Neural progenitor cell (in vitro differentiated cells): ENCODE measurements at regions not wholly inside any gene's neighbourhood (a gene's known extent, or its start where the extent isn't known, plus 50 kb on each side); places are given as distances from the start of the nearest gene placed in this dataset.
"Not testable (repeated sequence)": the region's sequence is repeated elsewhere in the genome, so short reads cannot be mapped to it uniquely, and the experiment has no call there.

Experiments used
- DNase-seq: peaks from one replicate; pipeline ENCODE4 v3.0.0-alpha.2; 2016; ENCODE audit warnings: low spot score
- H2AFZ ChIP-seq: fragments of 200-600 bp; sonication (generic); replicated peaks from 2 replicates; pipeline ENCODE4 v1.6.1; 2016; ENCODE audit warnings: antibody characterized with exemption
- H3F3A ChIP-seq: fragments of 200-600 bp; sonication (generic); 2 replicates; pipeline ENCODE4 v1.6.1; 2016; ENCODE audit warnings: antibody characterized with exemption, low read depth
- H3K27ac ChIP-seq: fragments of 200-600 bp; sonication (generic); 2 replicates; pipeline ENCODE4 v1.5.1; 2016; ENCODE audit warnings: mild to moderate bottlenecking
- H3K27me3 ChIP-seq: fragments of 200-600 bp; sonication (generic); 2 replicates; pipeline ENCODE4 v1.6.1; 2016; ENCODE audit warnings: mild to moderate bottlenecking, moderate library complexity
- H3K36me3 ChIP-seq: fragments of 200-600 bp; sonication (generic); 2 replicates; pipeline ENCODE4 v1.5.1; 2016
- H3K4me1 ChIP-seq: fragments of 200-600 bp; sonication (generic); 2 replicates; pipeline ENCODE4 v1.6.1; 2016; ENCODE audit warnings: mixed run types
- H3K4me2 ChIP-seq: fragments of 200-600 bp; sonication (generic); 2 replicates; pipeline ENCODE4 v1.6.1; 2016
- H3K4me3 ChIP-seq: fragments of 200-600 bp; sonication (generic); 2 replicates; pipeline ENCODE4 v1.5.1; 2016
- H3K79me2 ChIP-seq: fragments of 200-600 bp; sonication (generic); 2 replicates; pipeline ENCODE4 v1.6.1; 2016; ENCODE audit warnings: low read depth
- H3K9ac ChIP-seq: fragments of 200-600 bp; sonication (generic); 2 replicates; pipeline ENCODE4 v1.6.1; 2016
- H3K9me3 ChIP-seq: fragments of 200-600 bp; sonication (generic); 2 replicates; pipeline ENCODE4 v1.5.1; 2016; ENCODE audit warnings: low read depth
- H4K20me1 ChIP-seq: fragments of 200-600 bp; sonication (generic); 2 replicates; pipeline ENCODE4 v1.6.1; 2016; ENCODE audit warnings: low read depth
- H3K27ac Mint-ChIP-seq: 3 replicates; pipeline ENCODE4 v1.8.0; 2021; ENCODE audit warnings: mixed read lengths
- H3K27me3 Mint-ChIP-seq: 2 replicates; pipeline ENCODE4 v1.8.0; 2022; ENCODE audit warnings: low read depth, mild to moderate bottlenecking, inconsistent platforms, moderate library complexity, mixed read lengths; ENCODE audit not compliant: insufficient read depth
- H3K36me3 Mint-ChIP-seq: 3 replicates; pipeline ENCODE4 v1.8.0; 2021; ENCODE audit warnings: mixed read lengths
- H3K4me1 Mint-ChIP-seq: 3 replicates; pipeline ENCODE4 v1.8.0; 2021; ENCODE audit warnings: mixed read lengths
- H3K4me3 Mint-ChIP-seq: 3 replicates; pipeline ENCODE4 v1.8.0; 2021; ENCODE audit warnings: mild to moderate bottlenecking, moderate library complexity, mixed read lengths
- H3K9me3 Mint-ChIP-seq: 3 replicates; pipeline ENCODE4 v1.8.0; 2020; ENCODE audit warnings: mixed read lengths
- CTCF ChIP-seq: fragments of 200-600 bp; sonication (generic); IDR thresholded peaks from 2 replicates; pipeline ENCODE4 v1.5.1; 2017; ENCODE audit warnings: antibody characterized with exemption, mild to moderate bottlenecking
- EZH2 ChIP-seq: fragments of 200-600 bp; sonication (generic); IDR thresholded peaks from 2 replicates; pipeline ENCODE4 v1.6.1; 2017; ENCODE audit warnings: antibody characterized with exemption, mild to moderate bottlenecking, moderate library complexity
- EZH2phosphoT487 ChIP-seq: fragments of 200-600 bp; sonication (generic); IDR thresholded peaks from 2 replicates; pipeline ENCODE4 v1.6.1; 2017; ENCODE audit warnings: antibody characterized with exemption

DNA sequence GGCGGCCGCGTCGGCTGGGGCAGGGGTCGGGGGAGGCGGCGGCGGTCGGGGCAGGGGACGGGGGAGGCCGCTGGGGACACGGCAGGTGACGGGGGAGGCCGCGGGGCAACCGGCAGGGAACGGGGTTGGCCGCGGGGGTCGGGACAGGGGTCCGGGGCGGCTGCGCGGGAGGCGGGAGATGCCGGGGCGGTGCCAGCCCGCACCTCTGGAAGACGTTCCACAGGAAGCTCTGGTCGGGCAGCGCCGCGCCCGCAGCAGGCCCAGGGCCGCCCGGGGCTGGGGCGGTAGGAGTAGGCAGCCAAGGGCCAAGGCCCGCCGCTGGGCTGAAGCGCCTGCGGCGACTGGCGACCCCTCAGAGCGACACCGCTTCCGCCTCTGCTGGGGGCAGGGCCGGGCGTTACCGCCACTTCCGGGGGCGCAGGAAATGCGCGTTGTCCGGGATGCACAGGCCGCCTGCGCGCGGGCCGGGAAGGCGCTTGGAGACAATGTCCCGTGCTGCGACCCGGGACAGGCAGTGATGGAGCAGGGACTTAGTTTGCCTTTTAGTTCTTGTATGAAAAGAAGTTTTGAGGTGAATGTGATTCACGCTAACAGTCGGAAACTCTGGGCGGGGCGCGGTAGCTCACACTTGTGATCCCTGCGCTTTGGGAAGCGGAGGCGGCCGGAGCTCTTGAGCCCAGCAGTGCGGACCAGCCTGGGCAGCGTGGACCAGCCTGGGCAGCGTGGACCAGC, 110.0 kb upstream of the LPCAT1 start:
- H3K9me3 Mint-ChIP-seq = no peaks in the 10 kb centered on the region
- TF ChIP-seq CTCF (no peak), EZH2phosphoT487 (no peak), EZH2 (no peak)
- H3K27ac ChIP-seq = no peak overlapping the region

DNA sequence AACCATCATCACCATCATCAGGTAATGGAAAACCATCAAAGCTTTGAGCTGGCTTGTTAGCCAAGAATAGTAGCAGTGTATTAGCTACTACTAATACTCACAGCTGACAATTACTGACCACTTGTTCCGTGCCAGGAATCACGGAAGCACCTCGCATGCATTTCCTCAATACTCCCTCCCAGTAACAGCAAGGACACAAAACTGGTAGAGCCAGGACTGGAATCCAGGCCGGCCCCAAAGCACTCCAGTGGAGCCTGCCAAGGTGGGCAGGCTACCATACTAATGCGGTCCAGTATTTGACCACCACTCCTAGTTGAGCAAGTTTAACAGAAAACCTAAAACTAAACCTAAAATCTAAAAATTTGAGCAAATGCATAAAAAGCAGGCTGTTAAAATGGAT, 107.2 kb upstream of the LPCAT1 start:
- H3K79me2 ChIP-seq, H3K36me3 Mint-ChIP-seq, H3K27ac Mint-ChIP-seq, H3K4me3 Mint-ChIP-seq, H3K4me3 ChIP-seq, H3K27me3 Mint-ChIP-seq, H3K4me1 ChIP-seq, DNase-seq, H3K9me3 ChIP-seq, H3K36me3 ChIP-seq, H3K4me2 ChIP-seq, H3K4me1 Mint-ChIP-seq, H4K20me1 ChIP-seq, H3K9me3 Mint-ChIP-seq, H3F3A ChIP-seq, H3K27me3 ChIP-seq, H3K9ac ChIP-seq, H3K27ac ChIP-seq, H2AFZ ChIP-seq: not testable (repeated sequence)

More for the DNA sequence above, 110.0 kb upstream of the LPCAT1 start:
- H3K36me3 Mint-ChIP-seq = no peaks in the 10 kb centered on the region
- Histone ChIP-seq H3K9ac (no peak overlapping the region), H3K27me3 (no peaks in the 10 kb centered on the region), H3K4me1 (no peaks in the 10 kb centered on the region), H3F3A (no peaks in the 10 kb centered on the region), H2AFZ (peak overlapping the region; percentile 93), H3K36me3 (no peaks in the 10 kb centered on the region), H4K20me1 (no peaks in the 10 kb centered on the region), H3K9me3 (no peaks in the 10 kb centered on the region), H3K4me2 (peak overlapping the region; percentile 78), H3K4me3 (peak overlapping the region; percentile 69), H3K79me2 (no peaks in the 10 kb centered on the region)
- H3K27ac Mint-ChIP-seq = peak overlapping the region; percentile 78
- H3K27me3 Mint-ChIP-seq = peaks cover 4% of the 10 kb centered on the region
- peaks cover 4% of the 10 kb centered on the region for H3K4me1 Mint-ChIP-seq
- H3K4me3 Mint-ChIP-seq = peak overlapping the region; percentile 85
- peak; percentile 90 for DNase-seq

DNA sequence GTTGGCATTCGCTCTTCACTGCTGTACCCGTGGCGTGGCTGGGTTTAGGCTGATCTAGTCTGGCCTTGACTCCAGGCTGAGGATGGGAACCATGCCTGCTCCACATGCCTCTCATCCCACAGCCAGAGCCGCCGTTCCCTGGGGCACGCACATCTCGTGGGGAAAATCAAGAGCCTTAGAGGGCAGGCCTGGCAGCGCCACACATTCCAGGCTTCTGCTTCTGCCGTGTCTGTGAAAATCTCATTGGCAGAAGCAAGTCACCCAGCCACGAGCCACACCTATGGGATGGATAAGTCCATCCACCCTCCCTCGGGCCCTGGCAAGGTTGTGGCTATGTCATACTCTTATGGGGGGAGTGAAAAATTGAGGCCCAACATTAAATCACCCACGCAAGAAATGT, 102.6 kb upstream of the LPCAT1 start:
- not testable (repeated sequence) for H3K4me1 ChIP-seq, H3K4me3 ChIP-seq, H3K9me3 ChIP-seq, H3K36me3 ChIP-seq, H3K79me2 ChIP-seq, H3K27me3 Mint-ChIP-seq, H3K9ac ChIP-seq, H3F3A ChIP-seq, H3K4me1 Mint-ChIP-seq, H3K27ac Mint-ChIP-seq, H3K27me3 ChIP-seq, H3K27ac ChIP-seq, H4K20me1 ChIP-seq, H2AFZ ChIP-seq, DNase-seq, H3K4me2 ChIP-seq, H3K4me3 Mint-ChIP-seq
- Mint-ChIP-seq H3K36me3 (peaks cover 23% of the 10 kb centered on the region), H3K9me3 (peaks cover 33% of the 10 kb centered on the region)

DNA sequence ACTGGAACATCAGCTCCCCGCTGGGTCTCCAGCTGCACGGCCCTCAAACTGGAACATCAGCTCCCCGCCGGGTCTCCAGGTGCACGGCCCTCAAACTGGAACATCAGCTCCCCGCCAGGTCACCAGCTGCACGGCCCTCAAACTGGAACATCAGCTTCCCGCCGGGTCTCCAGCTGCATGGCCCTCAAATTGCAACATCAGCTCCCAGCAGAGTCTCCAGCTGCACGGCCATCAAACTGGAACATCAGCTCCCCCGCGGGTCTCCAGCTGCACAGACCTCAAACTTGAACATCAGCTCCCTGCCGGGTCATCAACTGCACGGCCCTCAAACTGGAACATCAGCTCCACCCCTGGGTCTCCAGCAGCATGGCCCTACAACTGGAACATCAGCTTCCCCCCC, 95.8 kb upstream of the LPCAT1 start:
- H3K4me1 ChIP-seq, H4K20me1 ChIP-seq, H3K4me3 Mint-ChIP-seq, H3K36me3 ChIP-seq, H3K4me2 ChIP-seq, H3K4me1 Mint-ChIP-seq, H3K27me3 Mint-ChIP-seq, H3K9me3 ChIP-seq, H3K9ac ChIP-seq, H3K4me3 ChIP-seq, H3K27me3 ChIP-seq, H2AFZ ChIP-seq, H3K79me2 ChIP-seq, H3K27ac ChIP-seq, H3K27ac Mint-ChIP-seq, H3F3A ChIP-seq, DNase-seq: not testable (repeated sequence)
- Mint-ChIP-seq H3K36me3 (peaks cover 33% of the 10 kb centered on the region), H3K9me3 (peaks cover 41% of the 10 kb centered on the region)

- not testable (repeated sequence) for H3K4me1 Mint-ChIP-seq, H3K4me2 ChIP-seq, H3K4me3 Mint-ChIP-seq, H3K36me3 ChIP-seq, H3K27ac Mint-ChIP-seq, H4K20me1 ChIP-seq, H3K9ac ChIP-seq, H3K79me2 ChIP-seq, H3K4me3 ChIP-seq, H3K27me3 Mint-ChIP-seq, DNase-seq, H2AFZ ChIP-seq, H3K4me1 ChIP-seq, H3K27ac ChIP-seq, H3K27me3 ChIP-seq, H3F3A ChIP-seq, H3K9me3 ChIP-seq
- H3K9me3 Mint-ChIP-seq = peaks cover 30% of the 10 kb centered on the region
- peaks cover 25% of the 10 kb centered on the region for H3K36me3 Mint-ChIP-seq
These were observed 94.6 kb upstream of the LPCAT1 start for GRCh38 chr5:1618296-1618865.

- H3K36me3 Mint-ChIP-seq = peaks cover 24% of the 10 kb centered on the region
- not testable (repeated sequence) for H3K4me3 Mint-ChIP-seq
These were observed 93.5 kb upstream of the LPCAT1 start for GRCh38 chr5:1617236-1617755.

GRCh38 chr5:1613515-1613914, 89.8 kb upstream of the LPCAT1 start:
- H3K27ac ChIP-seq, H4K20me1 ChIP-seq, DNase-seq, H3K36me3 Mint-ChIP-seq, H3K9ac ChIP-seq, H3K9me3 ChIP-seq, H3K4me1 Mint-ChIP-seq, H3K36me3 ChIP-seq, H3K9me3 Mint-ChIP-seq, H2AFZ ChIP-seq, H3F3A ChIP-seq, H3K4me2 ChIP-seq, H3K79me2 ChIP-seq, H3K4me3 Mint-ChIP-seq, H3K27me3 ChIP-seq, H3K27ac Mint-ChIP-seq, H3K4me1 ChIP-seq, H3K4me3 ChIP-seq: not testable (repeated sequence)
- peaks cover 11% of the 10 kb centered on the region for H3K27me3 Mint-ChIP-seq

More at GRCh38 chr5:1617236-1617755, 93.5 kb upstream of the LPCAT1 start:
- H3K9ac ChIP-seq, H3K4me1 ChIP-seq, H3K4me1 Mint-ChIP-seq, H3K9me3 ChIP-seq, H3K4me2 ChIP-seq, H2AFZ ChIP-seq, H3K27me3 Mint-ChIP-seq, H3K79me2 ChIP-seq, H3K36me3 ChIP-seq, H4K20me1 ChIP-seq, H3F3A ChIP-seq, H3K27me3 ChIP-seq, H3K27ac Mint-ChIP-seq, H3K4me3 ChIP-seq, DNase-seq, H3K27ac ChIP-seq: not testable (repeated sequence)
- peaks cover 20% of the 10 kb centered on the region for H3K9me3 Mint-ChIP-seq
